Lung (tissue), 11 donors: ENCODE measurements at regions not wholly inside any gene's neighbourhood (a gene's known extent, or its start where the extent isn't known, plus 50 kb on each side); places are given as distances from the start of the nearest gene placed in this dataset.

Experiments used
- ATAC-seq: fragments of 200-7000 bp; cut with Tn5 transposase; one replicate; pipeline ENCODE4 v1.9.1; 2020; ENCODE audit warnings: moderate number of reproducible peaks; ENCODE audit not compliant: insufficient read depth, low FRiP score
- DNase-seq, 3 donors: peaks; one replicate each; pipeline ENCODE4 v3.0.0-alpha.2; 2013 to 2017
- H3K27ac ChIP-seq, 2 donors: one replicate each; pipeline ENCODE4 v1.5.1; 2013; ENCODE audit warnings: mild to moderate bottlenecking in 2 of 2, moderate library complexity in 2 of 2, control low read depth in 1 of 2, inconsistent platforms in 1 of 2, low read depth in 1 of 2, low read length in 1 of 2
- H3K27me3 ChIP-seq, 3 donors: one replicate each; pipeline ENCODE4 v1.5.1; 2013; ENCODE audit warnings: low read length in 2 of 3; ENCODE audit not compliant: control insufficient read depth in 3 of 3, insufficient read depth in 3 of 3
- H3K36me3 ChIP-seq, 4 donors: one replicate each; pipeline ENCODE4 v1.5.1; 2013; ENCODE audit warnings: low read length in 4 of 4, mild to moderate bottlenecking in 1 of 4, moderate library complexity in 1 of 4; ENCODE audit not compliant: control insufficient read depth in 4 of 4, insufficient read depth in 4 of 4
- H3K4me1 ChIP-seq, 5 donors: one replicate each; pipeline ENCODE4 v1.5.1; 2013; ENCODE audit warnings: low read length in 5 of 5, mild to moderate bottlenecking in 2 of 5, moderate library complexity in 1 of 5; ENCODE audit not compliant: control insufficient read depth in 5 of 5, insufficient read depth in 5 of 5
- H3K4me3 ChIP-seq: one replicate; pipeline ENCODE4 v1.5.1; 2013; ENCODE audit warnings: mild to moderate bottlenecking, control low read depth, moderate library complexity
- H3K9ac ChIP-seq, 2 donors: one replicate each; pipeline ENCODE4 v1.5.1; 2013; ENCODE audit warnings: low read length in 2 of 2, control low read depth in 1 of 2; ENCODE audit not compliant: insufficient read depth in 1 of 2
- H3K9me3 ChIP-seq, 4 donors: one replicate each; pipeline ENCODE4 v1.5.1; 2013; ENCODE audit warnings: low read length in 3 of 4, mild to moderate bottlenecking in 1 of 4, moderate library complexity in 1 of 4; ENCODE audit not compliant: control insufficient read depth in 4 of 4, insufficient read depth in 3 of 4
- WGBS, 2 donors: extraction: QIAGEN DNeasy Blood & Tissue Kit; methylation state at CpG; one replicate each; pipeline ENCODE4 v1.1.7; 2013; 5-methylcytosine and 5-hydroxymethylcytosine counted together
- TF ChIP-seq, protein P1 (sequence below): IDR thresholded peaks from 2 replicates; pipeline ENCODE4 v1.5.1; 2012; ENCODE audit warnings: mild to moderate bottlenecking; ENCODE audit errors: control extremely low read depth, extremely low read depth
- donor health status: control.
- donor health status: control.
- donor health status: Bipolar disorder and iron deficiency.
- donor health status: healthy.
- donor health status: DM: yes; HTN: yes; CAD: no.

DNA sequence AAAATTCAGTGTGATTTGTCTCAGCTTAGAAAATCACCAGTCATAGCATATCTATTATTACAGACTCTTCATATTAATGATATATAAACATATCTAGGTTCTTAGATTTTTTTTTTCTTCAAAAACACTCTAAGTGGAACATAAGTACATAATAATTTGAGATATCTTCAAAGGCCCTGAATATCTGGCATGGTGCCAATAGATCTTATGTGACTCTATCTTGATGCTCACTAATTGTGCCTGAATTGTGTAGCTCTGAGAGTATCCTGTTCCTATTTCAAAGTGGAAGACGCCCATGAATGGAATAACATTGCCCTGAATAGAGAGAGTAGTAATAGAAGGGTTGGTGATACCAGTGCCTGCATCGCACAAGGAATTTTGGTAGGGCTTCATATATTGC, 1312.7 kb upstream of the USP15 start:
- H3K4me1 ChIP-seq = no peaks in the 10 kb centered on the region
- no peaks in the 10 kb centered on the region for H3K36me3 ChIP-seq
- no peak overlapping the region for H3K4me3 ChIP-seq
- 75 to 96% methylated on average over 2 of the region's 2 CpGs for WGBS, 2 donors
- H3K27ac ChIP-seq = no peak overlapping the region
- DNase-seq (peak in 2 of 3 donors; percentile 15 to 22), ATAC-seq (no peak)
- no peaks in the 10 kb centered on the region for H3K27me3 ChIP-seq
- TF ChIP-seq, protein P1, sequence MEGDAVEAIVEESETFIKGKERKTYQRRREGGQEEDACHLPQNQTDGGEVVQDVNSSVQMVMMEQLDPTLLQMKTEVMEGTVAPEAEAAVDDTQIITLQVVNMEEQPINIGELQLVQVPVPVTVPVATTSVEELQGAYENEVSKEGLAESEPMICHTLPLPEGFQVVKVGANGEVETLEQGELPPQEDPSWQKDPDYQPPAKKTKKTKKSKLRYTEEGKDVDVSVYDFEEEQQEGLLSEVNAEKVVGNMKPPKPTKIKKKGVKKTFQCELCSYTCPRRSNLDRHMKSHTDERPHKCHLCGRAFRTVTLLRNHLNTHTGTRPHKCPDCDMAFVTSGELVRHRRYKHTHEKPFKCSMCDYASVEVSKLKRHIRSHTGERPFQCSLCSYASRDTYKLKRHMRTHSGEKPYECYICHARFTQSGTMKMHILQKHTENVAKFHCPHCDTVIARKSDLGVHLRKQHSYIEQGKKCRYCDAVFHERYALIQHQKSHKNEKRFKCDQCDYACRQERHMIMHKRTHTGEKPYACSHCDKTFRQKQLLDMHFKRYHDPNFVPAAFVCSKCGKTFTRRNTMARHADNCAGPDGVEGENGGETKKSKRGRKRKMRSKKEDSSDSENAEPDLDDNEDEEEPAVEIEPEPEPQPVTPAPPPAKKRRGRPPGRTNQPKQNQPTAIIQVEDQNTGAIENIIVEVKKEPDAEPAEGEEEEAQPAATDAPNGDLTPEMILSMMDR = no peak
- no peaks in the 10 kb centered on the region for H3K9me3 ChIP-seq
- H3K9ac ChIP-seq = no peak overlapping the region

- no peaks in the 10 kb centered on the region for H3K27me3 ChIP-seq
- H3K4me3 ChIP-seq = no peak overlapping the region
- no peaks in the 10 kb centered on the region for H3K36me3 ChIP-seq
- no peak overlapping the region for H3K9ac ChIP-seq
- H3K4me1 ChIP-seq = no peaks in the 10 kb centered on the region
- no peak for ATAC-seq
- H3K9me3 ChIP-seq = no peaks in the 10 kb centered on the region
- TF ChIP-seq, protein P1 = no peak
- no peak overlapping the region for H3K27ac ChIP-seq
- no peak for DNase-seq
Observed at GRCh38 chr12:60967128-60967527, 1293.1 kb upstream of the USP15 start.

- H3K9me3 ChIP-seq = no peaks in the 10 kb centered on the region
- no peak for ATAC-seq
- no peaks in the 10 kb centered on the region for H3K4me1 ChIP-seq
- peak in 1 of 3 donors; percentile 11 for DNase-seq
- H3K27ac ChIP-seq = no peak overlapping the region
- WGBS, 2 donors = 63 to 74% methylated on average over 3 of the region's 3 CpGs
- H3K4me3 ChIP-seq = no peak overlapping the region
- TF ChIP-seq, protein P1 = no peak
- H3K9ac ChIP-seq = no peak overlapping the region
- H3K36me3 ChIP-seq = no peaks in the 10 kb centered on the region
- no peaks in the 10 kb centered on the region for H3K27me3 ChIP-seq
Observed at GRCh38 chr12:60977966-60978365, 1282.2 kb upstream of the USP15 start.

DNA sequence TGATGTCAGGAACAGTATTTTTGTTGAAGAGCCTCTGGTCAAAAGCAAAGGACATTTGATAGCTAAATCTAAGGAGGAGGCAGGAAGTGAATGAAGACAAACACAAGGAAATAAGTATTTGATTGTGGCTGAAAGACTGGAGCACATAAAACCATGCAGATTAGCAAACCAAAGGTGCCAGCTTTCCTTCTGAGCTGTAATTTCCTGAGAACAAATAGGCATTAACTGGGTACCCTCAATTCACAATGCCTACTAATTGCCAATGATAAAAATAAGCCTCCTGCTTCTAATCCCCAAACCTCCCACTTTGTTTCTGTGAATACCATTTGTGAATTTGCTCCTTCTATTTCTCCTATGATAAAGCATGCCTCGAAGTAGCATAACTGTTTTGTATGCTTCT, 1279.6 kb upstream of the USP15 start:
- no peaks in the 10 kb centered on the region for H3K36me3 ChIP-seq
- no peaks in the 10 kb centered on the region for H3K4me1 ChIP-seq
- H3K9ac ChIP-seq = no peak overlapping the region
- no peak overlapping the region for H3K4me3 ChIP-seq
- 66 to 69% methylated on average over 1 of the region's 1 CpG for WGBS, 2 donors
- no peaks in the 10 kb centered on the region for H3K27me3 ChIP-seq
- H3K27ac ChIP-seq = no peak overlapping the region
- DNase-seq (no peak), ATAC-seq (no peak)
- no peaks in the 10 kb centered on the region for H3K9me3 ChIP-seq
- TF ChIP-seq, protein P1 = no peak
